Islet precursor cell (in vitro differentiated cells): ENCODE measurements at regions not wholly inside any gene's neighbourhood (a gene's known extent, or its start where the extent isn't known, plus 50 kb on each side); places are given as distances from the start of the nearest gene placed in this dataset.
A peak's percentile ranks its signal among the peaks of the same experiment; 100 is the strongest.
"Not testable (repeated sequence)": the region's sequence is repeated elsewhere in the genome, so short reads cannot be mapped to it uniquely, and the experiment has no call there.

Experiments
- DNase-seq: peaks from one replicate; pipeline ENCODE4 v3.0.0-alpha.2; 2018

- peak; percentile 81 for DNase-seq
These were observed 145.0 kb downstream of the CCDC74A start for GRCh38 chr2:131672471-131673399.

DNA sequence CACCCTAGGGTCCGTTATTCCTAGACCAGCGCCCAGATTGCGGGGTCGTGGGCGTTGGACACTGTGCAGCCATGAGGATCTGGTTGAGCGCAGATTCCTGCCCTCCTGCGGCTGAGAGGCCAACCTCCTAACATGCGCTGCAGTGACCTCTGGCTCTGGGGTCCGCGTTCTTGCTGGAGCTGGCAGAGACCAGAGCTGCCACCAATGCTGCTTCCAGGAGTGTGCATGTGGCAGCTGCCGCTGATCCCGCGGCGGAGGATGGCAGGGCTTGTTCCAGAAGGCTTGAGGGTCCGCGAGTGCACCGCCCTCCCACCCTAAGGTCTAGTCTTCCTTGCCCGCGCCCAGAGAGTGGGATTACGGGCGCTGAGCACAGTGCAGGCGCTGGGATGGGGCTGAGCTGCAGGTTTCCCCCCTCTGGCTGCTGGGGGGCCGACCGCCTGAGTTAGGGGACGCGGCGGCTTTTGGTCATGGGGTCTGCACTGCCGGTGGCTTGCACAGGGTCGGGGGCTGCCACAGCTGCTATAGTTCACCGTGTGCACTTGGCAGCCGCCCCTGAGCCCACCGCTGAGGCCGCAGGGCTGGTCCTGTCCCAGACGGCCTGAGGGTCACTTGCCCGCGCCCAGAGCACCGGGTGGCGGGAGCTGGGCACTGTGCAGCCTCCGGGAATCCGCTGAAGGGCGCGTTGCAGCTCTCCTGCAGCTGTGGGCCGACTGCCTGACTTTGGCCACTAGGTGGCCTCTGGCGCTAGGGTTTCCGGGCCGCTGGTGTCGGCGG lies 145.9 kb downstream of the CCDC74A start:
- peak; percentile 88 for DNase-seq

GRCh38 chr2:131674174-131674507 lies 146.5 kb downstream of the CCDC74A start:
- no peak for DNase-seq

DNA sequence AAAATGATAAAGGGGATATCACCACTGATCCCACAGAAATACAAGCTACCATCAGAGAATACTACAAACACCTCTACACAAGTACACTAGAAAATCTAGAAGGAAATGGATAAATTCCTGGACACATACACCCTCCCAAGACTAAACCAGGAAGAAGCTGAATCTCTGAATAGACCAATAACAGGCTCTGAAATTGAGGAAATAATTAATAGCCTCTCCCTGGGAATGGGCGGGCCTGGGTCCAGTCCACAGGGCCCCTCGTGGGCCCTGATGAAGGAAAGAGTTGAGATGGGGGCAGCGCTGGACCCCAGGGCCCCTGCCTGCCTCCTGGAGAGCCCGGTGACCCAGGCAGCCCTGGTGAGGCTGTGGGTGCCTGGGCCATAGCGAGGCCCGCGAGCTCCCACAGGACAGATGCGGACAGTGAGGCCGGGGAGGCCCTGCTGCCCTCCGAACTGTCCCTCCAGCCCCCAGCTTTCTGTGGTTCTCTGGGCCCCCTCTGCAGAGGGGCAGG lies 154.0 kb downstream of the CCDC74A start:
- not testable (repeated sequence) for DNase-seq

- peak; percentile 94 for DNase-seq
These were observed 154.6 kb downstream of the CCDC74A start for GRCh38 chr2:131682122-131682944.

DNA sequence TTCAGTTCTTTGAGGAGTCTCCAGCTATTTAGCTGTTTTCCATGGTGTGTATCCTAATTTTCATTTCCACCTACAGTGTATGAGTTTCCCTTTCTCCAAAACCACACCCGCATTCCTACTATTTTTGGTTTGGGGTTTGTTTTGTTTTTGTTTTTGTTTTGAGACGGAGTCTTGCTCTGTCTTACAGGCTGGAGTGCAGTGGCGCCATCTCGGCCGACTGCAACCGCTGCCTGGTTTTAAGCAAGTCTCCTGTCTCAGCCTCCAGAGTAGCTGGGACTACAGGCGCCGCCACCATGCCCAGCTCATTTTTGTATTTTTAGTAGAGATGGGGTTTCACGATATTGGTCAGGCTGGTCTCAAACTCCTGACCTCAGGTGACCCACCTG lies 155.2 kb downstream of the CCDC74A start:
- not testable (repeated sequence) for DNase-seq

DNA sequence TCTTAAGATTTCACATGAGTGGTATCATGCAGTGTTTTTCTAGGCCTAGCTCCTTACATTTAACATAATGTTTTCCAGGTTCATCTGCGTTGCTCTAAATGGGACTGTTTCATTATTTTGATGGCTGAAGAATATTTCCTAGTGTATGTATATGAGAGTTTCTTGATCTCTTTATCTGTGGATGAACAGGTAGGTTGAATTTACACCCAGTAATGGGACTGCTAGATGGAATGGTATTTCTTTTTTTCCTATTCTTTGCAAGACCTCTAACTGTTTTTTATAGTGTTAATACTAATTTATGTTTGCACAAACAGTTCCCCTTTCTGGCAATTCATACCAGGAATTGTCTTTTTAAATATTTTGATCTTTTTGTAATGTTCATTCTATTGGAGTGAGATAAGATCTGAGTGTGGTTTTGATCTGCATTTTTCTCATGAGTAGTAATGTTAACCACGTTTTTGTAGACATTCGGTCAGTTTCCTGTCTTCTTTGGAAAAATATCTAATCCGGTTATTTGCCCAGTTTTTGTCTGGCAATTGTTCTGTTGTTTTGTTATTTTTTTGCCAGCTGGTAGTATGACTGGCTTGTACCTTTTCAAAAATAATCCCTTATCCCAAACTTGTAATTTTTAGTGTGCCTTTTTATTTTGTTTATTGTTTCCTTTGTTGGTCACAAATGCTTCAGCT lies 157.1 kb downstream of the CCDC74A start:
- DNase-seq: not testable (repeated sequence)

GRCh38 chr2:131686164-131686893 lies 158.6 kb downstream of the CCDC74A start:
- DNase-seq: not testable (repeated sequence)

DNA sequence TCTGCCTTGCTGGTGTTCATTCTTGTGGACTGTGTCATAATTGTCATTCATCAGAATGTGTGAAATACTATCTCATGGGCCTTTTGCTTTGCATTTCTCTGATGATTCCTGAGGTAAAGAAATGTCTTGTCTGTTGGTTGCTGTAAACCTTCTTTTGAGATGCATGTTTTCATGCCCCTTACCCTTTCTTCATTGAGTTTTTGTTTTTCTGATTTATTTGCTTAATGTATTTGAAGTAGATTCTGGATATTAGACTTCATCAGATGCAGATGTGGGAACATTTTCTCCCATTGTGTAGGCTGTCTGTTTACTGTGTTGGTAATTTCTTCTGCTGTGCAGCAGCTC lies 159.2 kb downstream of the CCDC74A start:
- DNase-seq: not testable (repeated sequence)

- not testable (repeated sequence) for DNase-seq
These were observed 161.4 kb downstream of the CCDC74A start for GRCh38 chr2:131689066-131689465.

GRCh38 chr2:131711268-131711667 lies 183.6 kb downstream of the CCDC74A start:
- not testable (repeated sequence) for DNase-seq

DNA sequence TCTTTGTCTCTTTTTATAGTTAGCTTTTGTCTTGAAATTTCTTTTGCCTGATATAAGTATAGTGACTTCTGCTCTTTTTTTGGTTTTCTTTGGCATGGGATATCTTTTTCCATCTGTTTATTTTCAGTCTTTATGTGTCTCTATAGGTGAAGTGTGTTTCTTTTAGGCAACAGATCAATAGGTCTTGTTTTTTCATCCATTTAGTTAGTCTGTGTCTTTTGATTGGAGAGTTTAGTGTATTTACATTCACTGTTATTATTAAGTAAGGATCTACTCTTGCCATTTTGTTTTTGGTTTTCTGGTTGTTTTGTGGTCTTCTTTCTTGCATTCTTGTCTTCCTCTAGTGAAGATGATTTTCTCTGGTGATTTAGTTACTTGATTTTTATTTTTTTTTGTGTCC lies 190.2 kb downstream of the CCDC74A start:
- not testable (repeated sequence) for DNase-seq

- DNase-seq: not testable (repeated sequence)
These were observed 193.5 kb downstream of the CCDC74A start for GRCh38 chr2:131721163-131721562.

DNA sequence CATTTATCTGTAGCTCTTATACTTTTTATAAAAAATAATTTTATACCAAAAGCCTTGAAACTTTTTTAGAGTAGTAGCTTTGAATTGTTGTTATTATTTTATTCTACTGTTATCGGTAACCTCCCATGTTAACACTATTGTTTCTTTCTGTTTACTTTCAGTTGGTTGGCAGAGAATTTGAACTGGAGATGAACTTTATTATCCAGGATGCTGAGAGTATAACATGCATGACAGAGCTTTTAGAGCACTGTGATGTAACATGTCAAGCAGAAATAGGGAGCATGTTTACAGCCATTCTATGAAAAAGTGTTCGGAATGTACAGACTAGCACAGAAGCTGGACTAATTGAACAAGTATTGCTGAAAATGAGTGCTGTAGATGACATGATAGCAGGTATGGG lies 194.6 kb downstream of the CCDC74A start:
- DNase-seq: not testable (repeated sequence)

GRCh38 chr2:131724019-131724418 lies 196.3 kb downstream of the CCDC74A start:
- DNase-seq: no peak

DNA sequence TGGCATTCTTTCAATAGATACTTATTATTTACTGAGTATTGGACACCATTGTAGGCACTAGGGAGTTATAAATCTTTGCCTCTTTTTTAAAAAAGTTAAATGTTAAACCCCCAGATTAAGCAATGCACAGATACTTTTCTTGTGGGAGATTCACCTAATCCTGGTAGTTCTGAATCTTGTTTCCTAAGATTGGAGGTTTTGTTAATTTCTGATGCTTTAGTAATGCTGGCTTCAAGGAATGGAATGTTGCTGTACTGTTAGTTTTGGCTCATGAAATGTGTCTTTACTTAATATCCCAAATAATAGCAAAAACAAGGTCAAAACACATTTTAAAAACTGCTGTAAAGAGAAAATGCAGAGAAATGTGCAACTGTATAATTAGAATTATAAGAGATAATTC lies 200.8 kb downstream of the CCDC74A start:
- DNase-seq: not testable (repeated sequence)

- DNase-seq: not testable (repeated sequence)
These were observed 205.8 kb downstream of the CCDC74A start for GRCh38 chr2:131733530-131733929.

- not testable (repeated sequence) for DNase-seq
These were observed 208.7 kb downstream of the CCDC74A start for GRCh38 chr2:131736406-131736805.

- DNase-seq: not testable (repeated sequence)
These were observed 210.8 kb downstream of the CCDC74A start for GRCh38 chr2:131738533-131738932.

GRCh38 chr2:131738996-131739434 lies 211.3 kb downstream of the CCDC74A start:
- not testable (repeated sequence) for DNase-seq
